Right ventricle myocardium inferior (tissue), 1 donor: ENCODE measurements at regions not wholly inside any gene's neighbourhood (a gene's known extent, or its start where the extent isn't known, plus 50 kb on each side); places are given as distances from the start of the nearest gene placed in this dataset.

Experiments
- ATAC-seq: fragments of 200-7000 bp; cut with Tn5 transposase; one replicate; pipeline ENCODE4 v1.9.1; 2020; ENCODE audit warnings: mild to moderate bottlenecking, moderate library complexity
- DNase-seq: peaks from one replicate; pipeline ENCODE4 v3.0.0; 2021; ENCODE audit errors: missing footprints
- intact Hi-C: fragments of 100-400 bp; cut with DNase I; formaldehyde crosslinking; loops from one replicate; pipeline ENCODE4 v1.11.0; 2022
- donor health status: DM: no; HTN: yes; CAD: no; lungs with severe emphysema.

DNA sequence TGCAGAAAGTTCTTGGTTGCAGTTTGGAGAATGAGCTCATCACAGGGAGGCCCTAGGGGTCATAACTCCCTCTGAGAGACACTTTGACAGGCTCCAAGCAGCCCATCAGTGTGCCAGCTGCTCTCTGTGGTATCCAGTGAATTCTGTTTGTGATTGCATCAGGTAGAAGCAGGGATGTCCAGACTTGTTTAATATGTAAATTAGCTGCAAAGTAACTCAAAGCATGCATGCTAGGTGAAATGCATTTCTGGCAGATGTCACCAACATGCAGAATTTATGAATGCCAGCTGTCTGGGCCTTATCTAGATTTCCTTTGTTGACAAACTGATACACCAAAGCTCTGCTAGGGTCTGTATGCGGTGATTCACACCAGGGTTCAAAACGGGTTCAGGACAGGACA, 123.6 kb upstream of the MTNR1B start:
- ATAC-seq (no peak), DNase-seq (no peak)
- intact Hi-C loops = no loop called here

DNA sequence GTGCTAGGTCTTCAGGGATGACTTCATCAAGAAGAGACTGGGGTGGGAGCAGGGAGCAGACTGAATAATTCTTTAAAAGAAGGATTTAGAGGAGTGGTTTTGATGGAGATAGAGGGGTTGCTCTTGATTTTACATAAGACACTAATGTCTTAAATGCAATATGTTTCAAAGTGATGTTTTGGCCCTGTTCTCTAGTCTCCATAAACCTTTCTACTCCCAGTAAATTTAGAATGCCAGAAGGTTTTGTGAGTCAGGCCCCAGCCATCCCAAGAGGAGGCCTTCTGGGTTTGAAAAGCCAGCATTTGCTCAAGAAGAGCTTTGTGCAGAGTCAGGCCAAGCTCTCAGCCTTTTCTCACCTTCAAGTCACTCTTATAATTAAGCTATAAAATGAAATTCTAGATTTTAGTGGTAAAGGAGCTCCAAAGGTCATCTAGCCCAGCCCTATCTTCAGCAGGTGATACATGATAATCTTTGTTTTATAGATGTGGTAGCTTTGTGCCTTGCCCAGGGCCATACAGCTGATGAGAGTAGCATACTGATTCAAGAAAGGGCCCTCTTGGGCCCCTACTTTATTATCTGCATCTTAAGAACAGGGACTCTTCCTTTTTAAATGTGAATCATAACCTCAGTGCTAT, 122.8 kb upstream of the MTNR1B start:
- DNase-seq (no peak), ATAC-seq (no peak)
- intact Hi-C loops = no loop called here

DNA sequence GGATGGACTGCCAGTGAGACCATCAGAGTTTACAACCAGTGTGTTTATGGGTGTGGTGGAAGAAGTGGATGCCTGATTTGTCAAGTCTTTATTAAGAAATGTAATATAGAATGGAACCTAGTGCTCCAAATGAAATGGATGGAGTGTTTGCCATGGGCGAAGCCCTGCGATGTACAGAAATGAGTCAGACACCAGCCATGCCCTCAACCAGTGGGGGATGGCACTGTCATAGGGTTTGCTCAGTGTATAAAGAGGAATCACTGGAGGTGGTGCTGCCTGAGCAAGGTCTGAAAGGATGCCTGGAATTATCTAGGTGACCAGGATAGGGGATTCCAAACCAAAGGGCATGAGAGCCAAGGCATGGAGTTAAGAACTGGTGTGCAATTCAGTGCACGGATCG, 120.9 kb upstream of the MTNR1B start:
- intact Hi-C loops = no loop called here
- ATAC-seq (no peak), DNase-seq (no peak)

DNA sequence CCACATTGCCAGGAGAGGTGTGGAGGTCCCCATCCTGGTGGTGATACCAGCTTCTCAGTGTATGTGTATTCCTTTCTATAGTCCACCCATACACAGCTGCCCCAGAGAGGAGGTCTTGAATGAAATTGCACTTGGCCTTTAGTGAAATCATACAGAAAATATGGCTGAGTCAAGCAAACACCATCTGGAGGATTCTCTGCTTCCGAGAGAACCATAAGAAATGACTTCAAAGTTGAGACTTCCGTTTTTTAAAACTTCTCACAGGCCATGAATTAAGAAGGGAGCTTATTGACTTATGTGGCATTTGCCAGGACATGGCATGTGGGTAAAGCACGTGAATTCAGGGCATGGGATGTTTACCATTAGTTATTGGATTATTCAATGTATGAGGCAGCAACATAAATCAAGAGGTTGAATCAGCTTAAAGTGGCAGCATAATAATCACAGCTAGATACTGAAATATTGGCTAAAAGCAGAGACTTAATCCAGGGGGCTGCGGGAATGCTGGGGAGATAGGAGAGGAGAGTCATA, 119.1 kb upstream of the MTNR1B start:
- intact Hi-C loops = no loop called here
- no peak for ATAC-seq
- no peak for DNase-seq

DNA sequence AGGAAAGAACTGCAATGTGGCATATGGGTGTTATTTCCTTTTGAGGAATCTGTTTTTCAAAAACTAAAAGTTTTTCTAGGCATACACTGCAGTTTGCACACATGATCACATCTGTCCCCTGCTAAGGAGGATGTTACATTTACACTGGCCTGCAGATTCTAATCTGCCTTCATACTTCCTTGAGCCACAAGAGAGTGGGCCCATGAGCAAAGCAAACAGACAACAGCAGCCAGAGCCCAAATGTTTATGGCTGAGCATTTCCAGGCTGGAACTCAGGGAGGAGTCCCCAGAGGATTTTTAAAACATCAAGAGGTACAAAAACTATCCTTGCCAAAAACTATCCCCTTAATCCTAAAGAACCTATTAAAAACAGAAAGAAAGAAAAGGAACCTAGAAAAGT, 117.2 kb upstream of the MTNR1B start:
- intact Hi-C loops = no loop called here
- no peak for ATAC-seq
- no peak for DNase-seq

DNA sequence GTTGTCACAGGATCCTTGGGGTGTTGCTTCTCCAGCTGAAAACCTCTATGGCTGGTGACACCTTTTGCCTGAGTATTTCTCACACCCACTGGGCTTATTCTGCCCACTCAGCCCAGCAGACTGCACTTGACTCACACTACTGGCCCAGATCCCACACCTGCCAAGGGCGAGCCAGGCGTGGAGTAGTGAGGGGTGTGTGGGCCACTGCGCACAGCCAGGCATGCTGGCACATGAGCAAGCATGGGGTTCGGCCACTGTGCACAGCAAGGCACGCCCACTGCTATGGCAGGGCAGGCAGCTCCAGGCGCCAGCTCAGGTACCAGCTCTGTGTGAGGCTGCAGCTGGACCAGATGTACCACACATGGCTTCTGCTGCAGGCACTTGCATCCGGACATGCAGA, 116.5 kb upstream of the MTNR1B start:
- ATAC-seq = peak; percentile 37
- DNase-seq = no peak
- intact Hi-C loops = no loop called here

DNA sequence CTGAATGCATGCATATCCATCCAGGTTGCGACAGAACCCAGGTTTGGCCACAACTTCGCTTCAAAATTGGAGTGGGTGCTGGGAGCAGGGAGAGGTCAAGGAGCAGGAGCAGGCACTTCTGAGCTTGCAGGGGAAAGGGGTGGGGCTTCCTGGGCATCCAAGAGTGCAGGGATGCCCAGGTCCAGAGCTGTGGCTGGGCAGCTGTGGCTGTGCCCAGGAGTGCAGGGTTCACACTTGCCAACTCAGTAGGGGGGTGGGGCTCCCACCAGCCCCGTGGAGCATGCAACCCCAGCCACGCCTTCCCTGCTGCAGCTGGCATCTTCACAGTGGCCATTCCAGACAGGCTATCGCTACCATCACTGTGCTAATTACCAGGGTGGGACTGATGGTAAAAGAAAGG, 115.3 kb upstream of the MTNR1B start:
- intact Hi-C loops = no loop called here
- ATAC-seq = no peak
- no peak for DNase-seq

DNA sequence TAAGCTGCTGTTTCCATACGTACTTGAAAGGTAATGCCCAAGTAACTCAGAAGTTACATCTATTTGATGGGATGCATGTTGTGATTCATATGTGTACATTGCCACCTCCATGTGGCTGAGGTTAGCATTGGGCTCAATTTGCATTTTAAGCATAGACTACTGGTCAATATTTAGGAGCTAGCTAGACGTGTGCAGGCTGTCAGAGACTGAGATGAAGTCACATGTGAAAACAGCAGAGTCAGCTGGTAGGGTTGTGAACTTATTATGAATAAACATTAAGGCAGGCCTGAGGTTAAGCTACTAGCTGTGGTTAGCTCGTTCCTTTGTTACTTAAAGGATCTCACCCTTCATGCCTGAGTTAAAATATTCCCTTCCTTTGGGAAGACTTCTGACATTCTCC, 114.5 kb upstream of the MTNR1B start:
- DNase-seq (no peak), ATAC-seq (no peak)
- intact Hi-C loops = no loop called here

DNA sequence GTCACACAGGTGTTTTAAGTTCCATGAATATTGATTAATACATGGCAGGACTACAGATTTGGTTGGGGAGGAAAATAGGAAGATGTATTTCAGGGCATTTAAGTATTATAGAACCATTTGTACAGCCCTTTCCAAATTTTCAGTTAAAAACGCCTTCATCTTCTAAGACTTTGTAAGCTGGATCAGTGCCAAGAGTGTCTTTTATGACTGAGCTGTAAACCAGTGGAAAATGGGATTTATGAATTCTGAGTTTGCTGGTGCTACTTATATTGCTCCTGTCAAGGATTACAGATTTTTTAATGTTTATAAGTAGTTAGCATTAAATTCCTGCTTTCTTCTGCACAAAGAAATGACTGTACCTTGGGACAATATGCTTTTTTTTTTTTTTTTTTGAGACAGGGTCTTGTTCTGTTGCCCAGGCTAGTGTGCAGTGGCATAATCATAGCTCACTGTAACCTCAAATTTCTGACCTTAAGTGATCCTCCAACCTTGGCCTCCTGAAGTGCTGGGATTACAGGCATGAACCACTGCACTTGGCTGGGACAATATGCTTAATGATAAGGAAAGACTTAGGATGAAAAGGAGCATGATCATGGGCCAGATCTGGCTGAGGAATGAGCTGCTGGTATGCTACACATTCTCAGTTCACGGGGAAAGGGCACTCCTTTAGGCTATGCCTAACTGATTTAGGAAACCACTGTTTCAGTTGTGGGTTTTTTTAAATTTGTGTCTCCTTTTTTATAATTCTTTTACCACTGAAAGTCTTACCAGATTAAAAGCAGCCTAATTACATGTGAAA, 113.6 kb upstream of the MTNR1B start:
- intact Hi-C loops = no loop called here
- ATAC-seq (no peak), DNase-seq (no peak)

DNA sequence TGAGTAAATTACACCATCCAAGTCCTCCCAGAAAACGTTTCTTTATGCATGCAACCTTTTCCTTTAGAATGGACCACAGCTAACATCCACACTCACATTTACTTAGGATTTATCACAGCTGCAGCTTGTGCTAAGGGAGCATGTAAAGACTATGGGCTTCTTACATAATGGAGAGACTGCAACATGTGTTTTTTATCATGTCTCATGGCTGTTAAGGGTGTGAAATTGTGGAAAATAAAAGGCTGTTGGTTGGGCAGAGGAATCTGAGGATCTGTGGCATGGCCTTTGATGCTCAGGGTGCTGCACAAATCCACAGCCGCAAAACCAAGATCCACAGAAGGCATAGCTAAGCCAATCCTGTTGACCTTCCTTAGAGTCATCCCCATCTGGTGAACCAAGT, 112.0 kb upstream of the MTNR1B start:
- DNase-seq (no peak), ATAC-seq (no peak)
- intact Hi-C loops = no loop called here

DNA sequence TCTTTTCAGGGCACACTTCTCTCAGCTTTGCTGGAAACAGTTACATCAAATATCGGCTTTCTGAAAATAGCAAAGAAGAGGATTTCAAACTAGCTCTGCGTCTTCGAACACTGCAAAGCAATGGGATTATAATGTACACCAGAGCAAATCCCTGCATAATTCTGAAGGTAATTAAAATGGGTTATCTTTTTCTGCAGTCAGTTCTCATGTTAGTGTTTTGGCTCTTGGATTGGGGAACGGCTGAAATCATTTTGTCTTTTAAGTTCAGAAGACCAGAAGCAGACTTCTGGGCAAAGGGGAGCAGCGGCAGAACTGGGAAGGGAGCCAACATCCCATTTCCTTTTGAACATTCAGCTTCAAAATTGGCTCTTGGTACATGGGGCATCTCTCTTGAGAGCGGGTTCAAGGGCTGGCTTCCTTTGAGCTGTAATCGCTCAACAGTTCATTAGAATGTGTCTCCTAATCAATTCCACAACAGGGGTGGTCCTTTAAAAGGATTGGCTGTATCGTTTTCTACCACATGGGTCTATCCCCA, 110.2 kb upstream of the MTNR1B start:
- ATAC-seq (no peak), DNase-seq (no peak)
- intact Hi-C loops = no loop called here

DNA sequence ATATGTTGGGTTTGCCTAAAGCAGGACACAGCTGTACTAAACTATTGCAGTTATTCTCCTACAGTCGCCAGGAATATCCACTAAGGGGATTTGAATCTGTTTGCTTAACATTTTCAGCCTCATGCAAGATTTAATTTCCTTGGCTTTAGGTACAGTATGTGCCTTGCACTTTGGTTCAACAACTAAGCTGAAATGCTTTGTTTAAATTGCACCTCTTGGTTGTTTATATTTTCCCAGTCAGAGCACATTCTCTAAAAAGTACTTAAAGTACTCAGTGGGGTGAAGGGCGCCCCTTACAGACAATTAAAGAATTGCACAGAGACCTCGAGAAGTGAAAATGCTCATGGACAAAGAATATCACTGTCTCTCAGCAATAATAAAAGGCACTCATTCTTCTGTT, 107.8 kb upstream of the MTNR1B start:
- ATAC-seq = no peak

DNA sequence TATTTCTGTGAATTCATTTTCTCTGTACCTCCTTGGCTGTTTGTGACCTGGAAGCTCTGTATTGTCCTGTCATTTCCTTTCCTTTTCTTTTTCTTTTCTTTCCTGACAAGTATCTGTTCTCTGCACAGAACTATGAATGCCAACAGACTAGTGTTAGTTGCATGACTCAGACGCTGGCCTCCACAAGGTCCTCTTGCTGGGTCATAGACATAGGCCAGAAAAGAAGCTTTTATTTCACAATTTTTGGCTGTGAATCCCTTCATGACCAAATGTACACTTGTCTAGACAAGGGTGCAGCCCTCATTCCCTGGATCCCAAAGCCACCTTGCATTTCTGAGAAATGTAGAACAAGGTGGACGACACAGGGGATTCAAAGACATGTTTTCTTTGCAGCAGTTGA, 104.1 kb upstream of the MTNR1B start:
- intact Hi-C loops = no loop called here
- no peak for DNase-seq
- ATAC-seq = peak; percentile 62

More for the DNA sequence above, 107.8 kb upstream of the MTNR1B start:
- intact Hi-C loops = no loop called here
- no peak for DNase-seq

DNA sequence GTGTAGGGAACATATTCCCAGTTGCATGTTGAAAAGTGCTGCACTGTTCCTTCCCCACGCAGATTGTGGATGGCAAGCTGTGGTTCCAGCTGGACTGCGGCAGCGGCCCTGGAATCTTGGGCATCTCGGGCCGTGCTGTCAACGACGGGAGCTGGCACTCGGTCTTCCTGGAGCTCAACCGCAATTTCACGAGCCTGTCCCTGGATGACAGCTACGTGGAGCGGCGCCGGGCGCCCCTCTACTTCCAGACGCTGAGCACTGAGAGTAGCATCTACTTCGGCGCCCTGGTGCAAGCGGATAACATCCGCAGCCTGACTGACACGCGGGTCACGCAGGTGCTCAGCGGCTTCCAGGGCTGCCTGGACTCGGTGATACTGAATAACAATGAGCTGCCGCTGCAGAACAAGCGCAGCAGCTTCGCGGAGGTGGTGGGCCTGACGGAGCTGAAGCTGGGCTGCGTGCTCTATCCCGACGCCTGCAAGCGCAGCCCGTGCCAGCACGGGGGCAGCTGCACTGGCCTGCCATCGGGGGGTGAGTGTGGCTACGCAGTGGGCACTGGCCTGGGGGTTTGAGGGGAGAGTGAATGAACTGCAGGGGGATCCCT, 102.7 kb upstream of the MTNR1B start:
- ATAC-seq (peak; percentile 84), DNase-seq (no peak)
- intact Hi-C loops = no loop called here

DNA sequence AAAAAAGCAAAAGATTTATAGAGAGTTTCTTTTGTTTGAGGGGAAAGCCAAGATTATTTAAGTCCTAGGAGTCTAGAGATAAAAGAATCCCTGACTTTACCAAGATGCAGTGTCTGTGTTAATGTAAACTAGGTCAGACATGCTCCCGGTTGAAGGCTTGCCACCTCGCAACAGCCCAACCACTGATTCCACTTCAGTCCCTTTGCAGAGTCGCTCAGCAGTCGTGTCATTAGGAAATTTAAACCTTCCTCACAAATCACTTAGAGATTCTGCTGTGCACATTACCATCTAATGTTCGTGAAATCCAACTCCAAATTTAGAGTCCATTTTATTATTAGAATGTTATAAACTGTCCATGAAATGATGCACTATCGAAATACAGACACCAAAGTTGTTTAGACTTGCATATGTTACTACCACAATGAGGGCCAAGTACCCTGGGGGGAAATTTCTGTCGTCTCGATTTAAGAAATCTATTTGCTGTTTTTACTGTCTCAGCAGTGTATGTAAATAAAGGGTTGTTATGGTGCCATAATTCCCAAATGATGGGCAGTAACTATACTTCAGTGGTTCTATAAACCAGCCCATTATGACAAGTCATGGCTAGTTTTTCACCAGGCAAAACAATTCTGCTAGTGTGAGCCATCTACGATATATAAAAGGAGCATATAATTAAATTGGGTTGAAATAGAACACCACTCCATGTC, 101.4 kb upstream of the MTNR1B start:
- no peak for DNase-seq
- intact Hi-C loops = no loop called here
- ATAC-seq = no peak

DNA sequence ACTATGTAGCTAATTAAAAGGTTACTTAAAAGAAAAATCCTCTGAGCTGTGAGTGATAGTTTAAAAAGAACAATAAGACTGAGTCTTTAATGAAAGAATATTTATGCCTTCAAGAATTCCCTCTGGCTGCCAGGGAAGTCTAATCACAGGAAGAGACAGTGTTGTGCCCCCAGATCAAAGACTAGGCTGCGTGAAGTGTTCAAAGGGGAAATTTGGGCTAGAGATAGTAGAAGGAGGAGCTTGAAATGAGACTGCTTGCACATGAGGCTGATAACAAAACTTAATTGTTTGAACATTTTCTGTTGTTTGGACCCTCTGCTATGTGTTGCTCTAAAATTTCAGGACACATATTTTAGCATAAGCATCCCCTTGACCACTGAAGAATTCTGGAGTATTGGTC, 99.7 kb upstream of the MTNR1B start:
- intact Hi-C loops = loop anchor here (10.0 kb wide), 1 partner anchor 95 kb away; no protein-coding TSS in a partner anchor
- DNase-seq = no peak
- no peak for ATAC-seq

DNA sequence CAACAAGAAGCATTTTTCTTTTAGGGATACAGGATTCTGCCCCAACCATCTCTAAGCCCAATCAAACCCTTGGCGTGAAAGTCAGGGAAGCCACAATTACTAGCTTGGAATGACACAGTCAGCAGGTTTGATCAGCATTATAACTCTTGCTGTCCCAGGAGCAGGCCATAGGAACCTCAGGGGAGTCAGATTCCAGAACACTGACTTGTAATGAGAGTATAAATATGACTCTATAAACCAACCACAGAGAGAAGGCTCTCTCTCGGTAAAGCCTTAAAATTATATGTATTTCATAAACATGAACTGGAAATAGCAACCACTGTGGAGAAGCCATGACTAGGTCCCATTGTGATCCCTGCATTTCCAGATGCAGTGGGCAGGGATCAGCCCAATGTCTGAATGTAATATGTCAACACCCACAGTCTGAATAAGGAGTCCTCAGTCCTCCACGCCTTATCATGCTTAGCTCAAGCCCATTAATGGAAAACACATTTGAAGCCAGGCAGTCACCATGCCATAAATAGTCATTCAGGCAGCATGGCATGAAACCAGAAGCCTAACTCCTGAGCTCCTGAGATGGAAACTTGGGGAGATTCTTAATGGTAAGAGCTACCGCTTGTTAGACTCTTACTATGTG, 99.1 kb upstream of the MTNR1B start:
- intact Hi-C loops = loop anchor here (10.0 kb wide), 1 partner anchor 96 kb away; no protein-coding TSS in a partner anchor
- ATAC-seq = peak; percentile 37
- DNase-seq = no peak

DNA sequence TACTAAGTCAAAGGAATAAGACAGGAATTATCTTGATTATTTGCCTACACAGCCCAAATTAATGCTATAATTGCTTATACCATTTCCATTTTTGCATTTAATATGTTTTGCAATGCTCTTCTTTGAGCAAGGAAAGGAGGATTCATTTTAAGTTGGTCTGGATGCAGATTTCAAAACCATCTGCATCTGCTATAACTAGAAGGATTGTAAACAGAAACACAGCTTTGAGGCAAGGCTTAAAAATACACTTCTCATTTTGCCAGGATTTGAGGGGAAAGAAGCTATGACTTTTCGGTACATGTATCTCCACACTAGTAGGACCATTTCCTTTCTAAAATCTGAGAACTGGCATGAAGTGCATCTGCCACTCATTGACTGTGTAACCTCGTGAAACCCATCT, 95.9 kb upstream of the MTNR1B start:
- DNase-seq = no peak
- intact Hi-C loops = loop anchor here (10.0 kb wide), 1 partner anchor 99 kb away; no protein-coding TSS in a partner anchor
- no peak for ATAC-seq

DNA sequence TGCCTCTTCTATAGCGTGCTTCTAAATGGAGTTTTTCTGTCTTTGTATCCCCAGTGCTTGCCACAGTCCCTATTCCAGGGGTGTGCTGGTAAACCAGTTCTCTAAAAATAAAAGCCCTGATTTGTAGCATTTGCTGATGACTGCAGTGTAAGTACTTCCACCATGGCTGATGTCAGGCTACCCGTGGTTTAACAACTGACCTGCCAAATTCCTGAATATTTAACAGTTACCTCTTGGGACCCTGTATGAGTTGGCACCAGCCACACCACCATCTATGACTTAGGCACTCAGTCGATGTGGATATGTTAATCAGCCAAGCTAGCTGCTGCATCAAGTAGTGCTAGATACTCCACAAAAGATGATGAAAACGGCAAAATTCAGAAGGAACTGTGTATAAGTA, 94.0 kb upstream of the MTNR1B start:
- intact Hi-C loops = loop anchor here (10.0 kb wide), 1 partner anchor 101 kb away; no protein-coding TSS in a partner anchor
- no peak for ATAC-seq

More for the DNA sequence above, 94.0 kb upstream of the MTNR1B start:
- DNase-seq = no peak
